H9 (cell line): ENCODE measurements at regions not wholly inside any gene's neighbourhood (a gene's known extent, or its start where the extent isn't known, plus 50 kb on each side); places are given as distances from the start of the nearest gene placed in this dataset.

Experiments
- DNase-seq: peaks from one replicate; pipeline ENCODE4 v3.0.0-alpha.2; 2017
- H2AFZ ChIP-seq: one replicate; pipeline ENCODE4 v1.6.1; 2013; ENCODE audit warnings: mild to moderate bottlenecking, low read length, control low read depth, moderate library complexity
- H2AK5ac ChIP-seq: 2 replicates; pipeline ENCODE4 v1.6.1; 2013; ENCODE audit warnings: low read length, control low read depth, mixed read lengths; ENCODE audit not compliant: insufficient read length
- H2BK120ac ChIP-seq: one replicate; pipeline ENCODE4 v1.6.1; 2013; ENCODE audit warnings: low read depth, mild to moderate bottlenecking, low read length, control low read depth, inconsistent platforms; ENCODE audit not compliant: poor library complexity, severe bottlenecking
- H2BK12ac ChIP-seq: 2 replicates; pipeline ENCODE4 v1.6.1; 2013; ENCODE audit warnings: low read length, control low read depth, mixed read lengths, low read depth; ENCODE audit not compliant: insufficient read length
- H2BK15ac ChIP-seq: 2 replicates; pipeline ENCODE4 v1.6.1; 2013; ENCODE audit warnings: low read depth, low read length, control low read depth
- H2BK20ac ChIP-seq: one replicate; pipeline ENCODE4 v1.6.1; 2013; ENCODE audit warnings: low read depth, mild to moderate bottlenecking, low read length, control low read depth, inconsistent platforms; ENCODE audit not compliant: poor library complexity, severe bottlenecking
- H2BK5ac ChIP-seq: 2 replicates; pipeline ENCODE4 v1.6.1; 2013; ENCODE audit warnings: low read length, control low read depth, mixed read lengths; ENCODE audit not compliant: insufficient read length
- H3K14ac ChIP-seq: 2 replicates; pipeline ENCODE4 v1.6.1; 2013; ENCODE audit warnings: low read length, control low read depth; ENCODE audit not compliant: insufficient read depth
- H3K18ac ChIP-seq: 2 replicates; pipeline ENCODE4 v1.6.1; 2013; ENCODE audit warnings: low read depth, mild to moderate bottlenecking, mixed read lengths, low read length, control low read depth; ENCODE audit not compliant: insufficient read length
- H3K23ac ChIP-seq: 2 replicates; pipeline ENCODE4 v1.6.1; 2013; ENCODE audit warnings: low read length, control low read depth, mixed read lengths, low read depth; ENCODE audit not compliant: insufficient read length
- H3K23me2 ChIP-seq: 2 replicates; pipeline ENCODE4 v1.6.1; 2013; ENCODE audit warnings: low read depth, mild to moderate bottlenecking, mixed read lengths, low read length, control low read depth; ENCODE audit not compliant: insufficient read length, poor library complexity, severe bottlenecking
- H3K27ac ChIP-seq: 2 replicates; pipeline ENCODE4 v1.5.1; 2013; ENCODE audit warnings: low read length, control low read depth, mixed read lengths, low read depth; ENCODE audit not compliant: insufficient read length
- H3K27me3 ChIP-seq: 2 replicates; pipeline ENCODE4 v1.6.1; 2013; ENCODE audit warnings: low read length, control low read depth, inconsistent platforms; ENCODE audit not compliant: insufficient read depth
- H3K4ac ChIP-seq: 2 replicates; pipeline ENCODE4 v1.6.1; 2013; ENCODE audit warnings: low read depth, mild to moderate bottlenecking, control low read depth, inconsistent platforms, low read length, moderate library complexity
- H3K4me1 ChIP-seq: 2 replicates; pipeline ENCODE4 v1.6.1; 2013; ENCODE audit warnings: low read length, control low read depth, inconsistent platforms; ENCODE audit not compliant: insufficient read depth
- H3K4me2 ChIP-seq: 2 replicates; pipeline ENCODE4 v1.6.1; 2013; ENCODE audit warnings: low read length, control low read depth, mixed read lengths; ENCODE audit not compliant: insufficient read length, insufficient read depth
- H3K56ac ChIP-seq: 2 replicates; pipeline ENCODE4 v1.6.1; 2013; ENCODE audit warnings: low read depth, mild to moderate bottlenecking, mixed read lengths, low read length, control low read depth; ENCODE audit not compliant: insufficient read length
- H3K79me1 ChIP-seq: 2 replicates; pipeline ENCODE4 v1.6.1; 2013; ENCODE audit warnings: low read depth, mild to moderate bottlenecking, moderate library complexity, low read length, control low read depth, inconsistent platforms; ENCODE audit not compliant: insufficient read depth, poor library complexity, severe bottlenecking
- H3K79me2 ChIP-seq: 2 replicates; pipeline ENCODE4 v1.6.1; 2013; ENCODE audit warnings: low read length, control low read depth, inconsistent platforms; ENCODE audit not compliant: insufficient read depth
- H3K9ac ChIP-seq: 2 replicates; pipeline ENCODE4 v1.6.1; 2013; ENCODE audit warnings: low read length, control low read depth, mixed read lengths; ENCODE audit not compliant: insufficient read length; ENCODE audit errors: extremely low read depth
- H3K9me3 ChIP-seq: one replicate; pipeline ENCODE4 v1.6.1; 2013; ENCODE audit warnings: low read depth, low read length, inconsistent platforms; ENCODE audit not compliant: control insufficient read depth
- H3T11ph ChIP-seq: one replicate; pipeline ENCODE4 v1.6.1; 2013; ENCODE audit warnings: mild to moderate bottlenecking, low read length, control low read depth, inconsistent platforms
- H4K20me1 ChIP-seq: one replicate; pipeline ENCODE4 v1.6.1; 2013; ENCODE audit not compliant: control insufficient read depth, insufficient read length, insufficient read depth
- H4K5ac ChIP-seq: 2 replicates; pipeline ENCODE4 v1.6.1; 2013; ENCODE audit warnings: low read depth, mild to moderate bottlenecking, mixed read lengths, low read length, control low read depth; ENCODE audit not compliant: insufficient read length
- H4K8ac ChIP-seq: replicated peaks from 2 replicates; pipeline ENCODE4 v1.6.1; 2013; ENCODE audit warnings: low read length, control low read depth, mixed read lengths, low read depth; ENCODE audit not compliant: insufficient read length
- H4K91ac ChIP-seq: 2 replicates; pipeline ENCODE4 v1.6.1; 2013; ENCODE audit warnings: low read depth, mild to moderate bottlenecking, moderate library complexity, mixed read lengths, low read length, control low read depth; ENCODE audit not compliant: insufficient read length
- H3K27ac Mint-ChIP-seq, 3 experiments: 2 replicates in 2 of 3; 3 replicates in 1 of 3; pipeline ENCODE4 v1.8.0; 2020 to 2021; ENCODE audit warnings: mixed read lengths in 3 of 3, mild to moderate bottlenecking in 1 of 3, moderate library complexity in 1 of 3
- H3K27me3 Mint-ChIP-seq: 2 replicates; pipeline ENCODE4 v1.8.0; 2021; ENCODE audit warnings: low read depth, mild to moderate bottlenecking, moderate library complexity, mixed read lengths
- H3K36me3 Mint-ChIP-seq, 3 experiments: 2 replicates in 2 of 3; 3 replicates in 1 of 3; pipeline ENCODE4 v1.8.0; 2020 to 2021; ENCODE audit warnings: low read depth in 3 of 3, mixed read lengths in 3 of 3; ENCODE audit not compliant: insufficient read depth in 1 of 3
- H3K4me1 Mint-ChIP-seq, 2 experiments: 2 replicates each; pipeline ENCODE4 v1.8.0; 2020; ENCODE audit warnings: mixed read lengths in 2 of 2
- H3K4me3 Mint-ChIP-seq, 2 experiments: 2 replicates in 1 of 2; 3 replicates in 1 of 2; pipeline ENCODE4 v1.8.0; 2020 to 2021; ENCODE audit warnings: mild to moderate bottlenecking in 2 of 2, mixed read lengths in 2 of 2, moderate library complexity in 1 of 2
- H3K9me3 Mint-ChIP-seq, 2 experiments: 2 replicates in 1 of 2; 3 replicates in 1 of 2; pipeline ENCODE4 v1.8.0; 2020; ENCODE audit warnings: mild to moderate bottlenecking in 2 of 2, mixed read lengths in 2 of 2, moderate library complexity in 1 of 2
- CTCF ChIP-seq: fragments of 200-600 bp; sonication (generic); conservative IDR thresholded peaks from 3 replicates; pipeline ENCODE4 v1.8.0; 2021; ENCODE audit warnings: antibody characterized with exemption, mild to moderate bottlenecking
- WGBS: extraction: QIAGEN DNeasy Blood & Tissue Kit; methylation state at CpG from one replicate; pipeline ENCODE4 v1.1.7; 2013; ENCODE audit warnings: missing lambda C conversion rate, low lambda C conversion rate, mixed read lengths; ENCODE audit not compliant: insufficient read length; ENCODE audit errors: extremely low coverage; 5-methylcytosine and 5-hydroxymethylcytosine counted together

DNA sequence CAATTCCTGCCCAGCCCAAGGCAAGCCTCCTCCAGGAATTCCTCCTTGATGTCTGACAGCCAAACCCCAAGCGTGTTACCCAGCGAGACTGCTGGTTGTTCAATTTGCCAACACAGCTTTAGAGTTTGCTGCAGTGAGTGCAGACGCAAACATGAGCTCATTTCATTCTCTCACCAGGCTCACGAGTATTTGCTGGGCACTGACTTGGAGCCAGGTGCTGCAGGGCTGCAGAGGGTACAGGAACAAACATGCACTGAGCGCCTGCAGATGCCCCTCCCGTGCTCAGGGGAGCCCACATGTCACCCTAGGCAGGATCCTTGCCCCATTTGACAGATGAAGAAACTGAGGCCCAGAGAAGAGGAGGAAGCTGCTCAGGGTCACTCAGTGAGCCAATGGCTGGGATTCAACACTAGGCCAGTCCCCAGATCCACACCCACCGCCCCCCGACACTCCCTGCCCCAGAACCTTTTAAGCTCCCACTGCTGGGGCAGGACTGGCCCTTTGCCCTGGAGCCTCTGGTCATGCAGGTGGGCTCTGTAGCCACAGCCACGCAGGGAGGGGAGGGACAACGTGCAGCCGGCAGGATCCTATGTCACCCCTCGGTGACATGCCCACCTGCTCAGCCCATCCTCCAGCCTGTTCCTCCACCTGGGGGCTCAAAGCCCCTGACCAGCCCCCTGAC is 363.7 kb downstream of the MATN1 start:
- H3K4me2 ChIP-seq = no peak overlapping the region
- no peaks in the 10 kb centered on the region for H3K79me1 ChIP-seq
- H2BK5ac ChIP-seq = no peak overlapping the region
- no peak overlapping the region for H2AFZ ChIP-seq
- H2BK12ac ChIP-seq = no peak overlapping the region
- Mint-ChIP-seq H3K36me3 (no peaks in the 10 kb centered on the region), H3K4me1 (peaks cover 30 to 46% of the 10 kb centered on the region in 2 experiments), H3K27ac (peak overlapping the region in 1 of 3 experiments; percentile 59; a peak in 1 of 7 replicates), H3K9me3 (no peaks in the 10 kb centered on the region; a peak in 1 of 5 replicates), H3K27me3 (peaks cover 2% of the 10 kb centered on the region; the same call in 1 of the 2 replicates), H3K4me3 (no peak overlapping the region)
- H3K56ac ChIP-seq = no peak overlapping the region
- H3K27me3 ChIP-seq = no peaks in the 10 kb centered on the region
- no peak overlapping the region for H3K27ac ChIP-seq
- no peak overlapping the region; the same call in 1 of the 2 replicates for H3K14ac ChIP-seq
- H3K9me3 ChIP-seq = no peaks in the 10 kb centered on the region
- TF ChIP-seq CTCF = no peak
- H3K4ac ChIP-seq = no peak overlapping the region
- no peak overlapping the region for H3T11ph ChIP-seq
- H2AK5ac ChIP-seq = no peak overlapping the region
- no peak overlapping the region for H4K5ac ChIP-seq
- H2BK20ac ChIP-seq = no peak overlapping the region
- H3K9ac ChIP-seq = no peak overlapping the region
- H3K18ac ChIP-seq = no peak overlapping the region
- no peaks in the 10 kb centered on the region for H3K79me2 ChIP-seq
- no peak overlapping the region for H2BK15ac ChIP-seq
- no peak overlapping the region for H4K8ac ChIP-seq
- no peaks in the 10 kb centered on the region for H3K23me2 ChIP-seq
- no peaks in the 10 kb centered on the region for H4K20me1 ChIP-seq
- H2BK120ac ChIP-seq = no peak overlapping the region
- no peak overlapping the region for H3K23ac ChIP-seq
- H3K4me1 ChIP-seq = no peaks in the 10 kb centered on the region
- whole genome bisulfite sequencing = no CpG with 5 or more reads among the region's 12 CpGs
- H4K91ac ChIP-seq = no peak overlapping the region
- DNase-seq = no peak
